ENCODE measurements at regions not wholly inside any gene's neighbourhood (a gene's known extent, or its start where the extent isn't known, plus 50 kb on each side); places are given as distances from the start of the nearest gene placed in this dataset.
"Not testable (repeated sequence)": the region's sequence is repeated elsewhere in the genome, so short reads cannot be mapped to it uniquely, and the experiment has no call there.

DNA sequence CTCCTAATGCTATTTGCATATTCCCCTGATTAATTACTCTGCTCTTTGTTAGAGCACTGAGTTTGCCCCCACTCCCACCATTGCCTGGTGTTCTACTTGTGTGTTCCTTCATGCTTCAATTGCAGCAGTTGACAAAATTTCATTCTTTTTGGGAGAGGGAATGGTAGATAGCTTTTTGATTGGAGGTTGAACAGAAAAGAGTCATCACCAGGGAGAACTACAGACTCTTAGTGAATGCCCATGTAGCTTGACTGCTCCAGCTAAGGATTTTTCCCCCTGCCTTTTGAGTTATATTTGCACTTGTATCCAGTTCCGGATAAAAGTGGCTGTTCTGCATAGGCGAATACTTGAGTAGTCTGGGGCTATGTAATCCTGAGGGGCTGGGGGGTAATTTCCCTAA lies 183.9 kb downstream of the ETNK1 start:
- DNase-seq (ENCODE audit: low read depth in 4 of 4, low spot score in 3 of 4), result no peak

DNA sequence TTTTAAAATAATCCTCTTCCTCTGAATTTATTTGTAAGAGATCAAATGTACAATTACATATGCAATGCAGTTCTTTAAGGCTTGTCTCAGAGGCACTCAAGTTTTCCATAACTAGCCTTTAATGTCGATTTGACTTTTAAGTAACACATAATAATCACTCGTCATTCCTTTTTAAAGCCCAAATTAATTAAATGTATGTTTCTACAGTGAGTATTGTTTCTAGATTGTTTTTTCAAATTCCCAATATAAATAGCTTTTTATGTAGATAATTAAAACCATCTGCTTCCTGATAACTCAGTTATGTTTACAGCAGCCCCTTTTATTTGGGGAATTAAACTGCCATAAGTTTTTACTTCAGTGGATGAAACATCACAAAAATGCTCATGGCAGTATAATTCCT lies 185.1 kb downstream of the ETNK1 start:
- peak in 2 of 4 donors; percentile 12 to 19 for DNase-seq (ENCODE audit: low read depth in 4 of 4, low spot score in 3 of 4)

DNA sequence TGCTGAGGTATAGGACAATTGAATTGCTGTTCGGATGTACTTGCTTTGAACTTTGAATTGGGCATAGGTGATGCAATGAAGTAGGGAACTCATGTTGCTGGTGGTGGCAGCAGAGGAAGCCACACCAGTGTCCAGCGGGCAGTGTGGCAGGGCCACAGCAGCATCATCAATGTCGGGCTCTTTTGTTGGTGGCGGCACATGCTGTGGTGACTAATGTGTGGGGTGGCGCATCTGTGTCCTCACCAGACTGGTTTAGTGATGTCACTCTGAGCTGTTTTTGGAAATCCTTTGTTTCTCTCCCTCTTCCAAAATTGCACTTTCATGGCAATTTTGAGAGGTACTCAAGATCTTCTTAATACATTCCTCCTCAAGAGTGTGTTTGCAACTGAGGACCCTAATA lies 187.6 kb downstream of the ETNK1 start:
- DNase-seq (ENCODE audit: low read depth in 4 of 4, low spot score in 3 of 4), result no peak

DNA sequence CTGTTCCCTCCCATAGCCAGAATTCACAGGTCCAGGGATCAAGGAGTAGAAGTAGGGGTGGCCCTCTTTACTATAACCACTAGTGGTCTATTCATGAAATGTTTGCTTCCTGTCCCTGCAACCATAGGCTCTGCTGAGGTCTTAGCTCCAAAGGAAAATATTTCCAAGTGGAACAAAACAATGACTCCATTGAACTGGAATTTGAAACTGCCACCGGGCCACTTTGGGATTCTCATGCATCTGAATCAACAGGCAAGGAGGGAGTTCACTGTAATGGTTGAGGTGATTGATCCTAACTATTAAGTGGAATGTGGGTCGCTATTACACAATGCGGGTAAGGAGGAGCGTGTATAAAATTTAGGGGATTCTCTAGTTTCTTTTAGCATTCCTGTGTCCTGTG lies 197.0 kb downstream of the ETNK1 start:
- no peak for DNase-seq (ENCODE audit: low read depth in 4 of 4, low spot score in 3 of 4)

DNA sequence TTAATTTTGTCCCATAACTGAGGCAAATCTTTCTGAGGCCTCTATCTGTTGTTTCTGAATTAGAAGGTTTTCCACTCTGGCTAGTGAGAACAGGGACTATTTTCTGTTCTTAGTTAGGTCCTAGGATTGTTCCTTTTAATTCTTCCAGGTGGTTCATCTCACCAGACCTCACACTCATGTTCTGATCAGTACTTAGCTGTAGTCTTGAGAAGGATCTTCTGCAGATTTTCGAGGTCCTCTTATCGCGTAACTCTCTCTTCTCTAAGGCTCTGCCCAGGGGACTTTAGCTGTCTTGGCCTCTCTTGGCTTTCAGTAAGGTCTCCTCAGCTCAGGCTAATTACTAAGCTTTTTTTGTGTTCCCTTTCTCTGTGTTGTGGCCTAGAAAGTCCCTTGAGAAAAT lies 201.1 kb downstream of the ETNK1 start:
- no peak for DNase-seq (ENCODE audit: low read depth in 4 of 4, low spot score in 3 of 4)

DNA sequence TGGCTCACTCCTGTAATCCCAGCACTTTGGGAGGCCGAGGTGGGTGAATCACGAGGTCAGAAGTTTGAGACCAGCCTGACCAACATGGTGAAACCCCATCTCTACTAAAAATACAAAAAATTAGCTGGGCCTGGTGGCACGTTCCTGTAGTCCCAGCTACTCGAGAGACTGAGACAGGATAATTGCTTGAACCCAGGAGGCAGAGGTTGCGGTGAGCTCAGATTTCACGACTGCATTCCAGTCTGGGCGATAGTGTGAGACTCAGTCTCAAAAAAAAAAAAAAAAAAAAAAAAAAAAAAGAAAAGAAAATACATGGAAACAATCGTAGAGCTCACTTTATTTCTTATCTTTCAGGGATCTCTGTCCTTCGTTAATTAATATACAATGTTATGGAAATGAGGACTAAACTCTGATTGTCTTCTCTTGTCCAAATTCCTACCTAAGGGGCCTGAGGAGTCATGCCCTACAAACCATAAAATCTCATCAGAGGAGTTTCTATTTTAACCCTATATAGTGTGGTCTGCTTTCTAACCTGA lies 201.5 kb downstream of the ETNK1 start:
- DNase-seq (ENCODE audit: low read depth in 4 of 4, low spot score in 3 of 4), result not testable (repeated sequence)

DNA sequence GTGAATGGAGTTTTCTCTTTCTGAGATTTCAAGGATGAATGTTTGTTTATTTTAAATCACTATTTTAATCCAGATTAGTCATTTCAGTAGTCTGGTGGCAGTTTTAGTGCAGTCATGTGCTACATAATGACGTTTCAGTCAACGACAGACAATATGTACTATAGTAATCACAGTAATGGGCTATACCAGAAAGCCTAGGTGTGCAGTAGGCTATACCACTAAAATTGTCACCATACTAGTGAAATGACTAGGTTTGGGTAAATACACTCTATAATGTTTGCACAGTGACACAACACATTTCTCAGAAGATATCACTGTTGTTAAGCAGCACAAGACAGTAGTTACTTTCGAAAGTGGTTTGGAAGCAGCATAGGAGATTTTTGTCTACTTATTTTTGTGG lies 203.1 kb downstream of the ETNK1 start:
- no peak for DNase-seq (ENCODE audit: low read depth in 4 of 4, low spot score in 3 of 4)

DNA sequence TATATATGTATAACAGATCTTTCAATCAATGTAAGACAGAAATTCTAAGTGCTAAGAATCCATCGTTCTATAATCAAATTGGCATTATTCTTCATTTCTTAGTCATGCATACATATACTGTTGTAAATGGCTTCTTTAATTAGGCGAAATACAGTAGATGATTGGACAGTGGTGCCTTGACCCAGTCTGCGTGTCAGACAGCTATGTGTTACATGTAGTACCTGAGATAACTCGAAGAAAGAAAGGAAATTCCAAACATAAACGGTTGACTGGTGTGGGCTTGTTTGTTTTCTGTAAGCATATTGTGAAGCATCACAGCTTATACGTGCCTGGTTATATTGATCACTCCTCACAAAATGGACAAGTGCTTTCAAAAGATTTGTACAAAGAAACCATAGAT lies 210.5 kb downstream of the ETNK1 start:
- DNase-seq (ENCODE audit: low read depth in 4 of 4, low spot score in 3 of 4), result no peak

DNA sequence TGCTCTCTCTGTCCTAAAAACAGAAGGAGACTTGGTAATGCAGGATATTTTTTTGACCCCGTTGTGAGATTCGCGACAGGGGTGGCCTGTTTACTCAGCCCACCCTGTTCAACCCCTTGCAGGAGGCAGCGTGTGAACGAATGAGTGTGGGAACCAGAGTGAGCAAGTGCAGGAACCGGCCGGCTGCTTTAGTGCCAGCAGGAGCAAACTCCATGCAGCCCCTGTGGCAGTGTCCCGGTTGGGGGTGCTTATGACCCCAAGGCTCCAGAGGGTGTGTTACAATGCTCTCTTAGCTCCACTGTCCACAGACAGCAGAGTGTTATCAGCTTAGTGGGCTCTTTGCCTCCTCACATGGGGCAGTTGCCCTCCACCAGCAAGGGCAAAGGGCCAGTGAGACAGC lies 225.2 kb downstream of the ETNK1 start:
- DNase-seq (ENCODE audit: low read depth in 4 of 4, low spot score in 3 of 4), result no peak

DNA sequence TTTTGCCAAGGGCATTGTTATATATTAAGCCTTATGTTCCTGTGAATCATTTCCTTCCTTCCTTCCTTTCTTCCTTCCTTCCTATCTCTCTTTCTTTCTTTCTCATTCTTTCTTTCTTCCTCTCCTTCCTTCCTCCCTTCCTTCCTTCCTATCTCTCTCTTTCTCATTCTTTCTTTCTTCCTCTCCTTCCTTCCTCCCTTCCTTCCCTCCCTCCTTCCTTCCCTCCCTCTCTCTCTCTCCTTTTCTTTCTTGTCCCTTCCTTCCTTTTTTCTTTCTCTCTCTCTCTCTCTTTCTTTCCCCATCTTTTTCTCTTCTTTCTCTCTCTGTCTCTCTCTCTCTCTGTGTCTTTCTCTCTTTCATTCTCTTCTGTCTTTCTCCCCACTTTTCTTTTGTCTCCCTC lies 226.6 kb downstream of the ETNK1 start:
- DNase-seq (ENCODE audit: low read depth in 4 of 4, low spot score in 3 of 4), result no peak

DNA sequence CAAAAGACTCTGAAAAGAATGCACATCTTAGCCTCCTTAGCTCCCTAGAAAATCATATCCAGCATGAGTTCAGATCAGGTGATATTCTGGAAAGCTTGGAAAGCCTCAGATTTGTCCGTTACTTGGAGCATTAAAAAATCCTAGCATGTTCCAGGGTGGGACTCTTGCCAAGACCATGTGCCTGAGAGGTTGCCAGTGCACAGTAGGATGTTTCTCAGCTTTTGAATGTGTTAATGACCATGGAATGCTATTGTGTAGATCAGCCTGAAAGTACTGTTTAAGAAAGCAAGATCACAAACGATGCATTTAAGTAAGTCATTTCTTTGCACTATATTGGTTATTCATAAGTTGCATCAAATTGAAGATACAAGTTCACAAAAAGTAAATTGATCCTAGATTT lies 230.5 kb downstream of the ETNK1 start:
- no peak for DNase-seq (ENCODE audit: low read depth in 4 of 4, low spot score in 3 of 4)

DNA sequence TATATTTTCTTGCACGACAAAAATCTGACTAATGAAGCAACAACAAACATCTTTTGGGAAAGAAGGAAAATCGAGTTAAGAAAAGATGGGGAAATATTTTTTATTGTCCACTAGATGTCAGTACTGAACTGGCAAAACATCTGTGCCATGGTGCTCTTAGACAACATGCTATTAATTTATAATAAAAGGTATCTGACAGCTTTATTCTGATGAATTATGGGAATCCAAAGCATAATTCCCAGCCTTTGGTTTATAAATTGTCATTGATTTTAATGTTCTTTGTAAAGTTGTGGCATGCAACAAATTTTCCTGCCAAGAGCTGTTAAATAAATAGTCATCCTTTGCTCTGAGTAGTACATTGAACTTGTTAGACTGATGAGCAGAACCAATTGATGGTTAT lies 231.2 kb downstream of the ETNK1 start:
- DNase-seq (ENCODE audit: low read depth in 4 of 4, low spot score in 3 of 4), result peak in 1 of 4 donors; percentile 6

DNA sequence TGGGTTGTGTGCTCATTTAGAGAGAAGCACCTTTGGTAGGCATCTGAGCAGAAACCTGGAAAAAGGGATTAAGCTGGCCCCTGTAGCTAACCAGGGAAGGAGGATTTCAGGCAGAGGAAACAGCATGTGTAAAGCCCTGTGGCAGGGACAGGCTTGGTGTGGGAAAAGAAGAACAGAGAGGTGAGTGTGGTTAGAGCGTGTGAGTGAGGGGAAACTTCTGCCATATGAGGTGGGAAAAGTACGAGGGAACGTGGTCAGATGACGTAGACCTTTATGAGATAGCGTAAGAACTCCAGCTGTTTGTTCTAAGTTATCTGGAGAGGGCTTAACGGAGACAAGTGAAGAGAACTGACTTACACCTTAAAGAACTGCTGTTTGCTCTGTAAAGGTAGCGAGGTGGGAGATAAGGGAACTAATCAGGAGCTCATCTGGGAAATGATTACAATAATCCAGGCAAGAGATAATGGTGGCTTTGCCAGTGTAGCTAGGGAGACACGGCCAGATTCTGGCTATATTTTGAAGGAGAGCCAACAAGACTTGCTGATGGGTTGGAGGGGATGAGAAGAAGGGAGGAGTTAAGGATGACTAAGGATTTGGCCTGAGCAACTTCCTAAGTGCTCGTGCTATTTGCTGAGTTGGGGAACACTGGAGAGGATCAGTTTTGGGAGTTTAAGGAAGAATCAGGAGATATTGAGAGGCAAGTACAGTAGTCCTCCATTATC lies 234.0 kb downstream of the ETNK1 start:
- DNase-seq (ENCODE audit: low read depth in 4 of 4, low spot score in 3 of 4), result no peak

DNA sequence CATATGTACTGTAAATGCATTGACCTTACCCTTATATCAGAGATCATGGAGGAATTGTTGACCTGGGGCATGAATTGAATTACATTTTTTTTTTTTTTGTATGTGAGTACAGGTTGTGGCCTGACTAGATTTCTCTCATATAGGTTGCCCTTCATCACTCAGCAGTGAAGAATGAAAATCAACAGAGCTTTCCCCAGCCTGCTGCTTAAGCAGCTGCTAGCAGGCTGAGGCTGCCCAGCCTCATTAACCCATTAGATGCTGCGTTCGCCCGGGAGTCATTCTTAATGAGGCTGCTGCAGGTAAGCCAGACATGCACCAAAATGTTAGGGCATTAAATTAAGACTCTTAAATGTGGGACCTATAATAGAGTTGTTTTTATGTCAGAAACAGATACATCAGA lies 236.0 kb downstream of the ETNK1 start:
- DNase-seq (ENCODE audit: low read depth in 4 of 4, low spot score in 3 of 4), result no peak

DNA sequence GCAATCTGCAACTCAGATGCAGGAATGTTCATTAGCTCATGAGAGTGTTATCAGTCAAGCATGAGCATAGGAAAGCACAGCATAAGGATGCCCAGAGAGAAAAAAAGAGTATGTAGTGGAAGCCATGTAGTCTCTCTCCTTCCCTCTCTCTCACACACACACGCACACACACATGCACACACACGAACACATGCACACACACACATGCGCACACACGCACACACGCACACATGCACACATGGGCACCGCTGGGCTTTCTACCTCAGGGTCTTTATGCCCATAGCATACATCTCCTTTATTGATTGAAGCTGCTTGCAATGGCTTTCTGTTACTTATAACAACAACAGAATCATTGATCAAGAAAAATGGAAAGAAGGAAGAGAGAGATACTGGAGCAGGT lies 240.9 kb downstream of the ETNK1 start:
- DNase-seq (ENCODE audit: low read depth in 4 of 4, low spot score in 3 of 4), result no peak

DNA sequence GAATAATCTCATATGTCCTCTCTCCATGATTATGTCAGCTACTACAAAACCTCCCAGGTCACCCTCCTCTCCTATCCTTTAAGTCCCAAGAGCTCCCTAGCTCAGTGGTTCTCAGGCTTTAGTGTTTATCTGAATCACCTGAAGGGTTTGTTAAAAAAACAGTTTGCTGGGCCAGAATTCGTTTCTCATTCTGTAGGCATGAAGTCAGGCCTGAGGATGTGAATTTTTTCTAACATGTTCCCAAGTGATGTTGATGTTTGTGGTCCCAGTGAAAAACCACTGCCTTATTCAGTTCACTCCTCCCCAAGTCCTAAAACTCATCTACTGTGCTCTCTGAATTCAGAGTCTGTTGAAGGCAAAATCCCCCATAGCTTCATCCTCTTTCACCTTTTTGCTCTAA lies 241.4 kb downstream of the ETNK1 start:
- DNase-seq (ENCODE audit: low read depth in 4 of 4, low spot score in 3 of 4), result no peak

DNA sequence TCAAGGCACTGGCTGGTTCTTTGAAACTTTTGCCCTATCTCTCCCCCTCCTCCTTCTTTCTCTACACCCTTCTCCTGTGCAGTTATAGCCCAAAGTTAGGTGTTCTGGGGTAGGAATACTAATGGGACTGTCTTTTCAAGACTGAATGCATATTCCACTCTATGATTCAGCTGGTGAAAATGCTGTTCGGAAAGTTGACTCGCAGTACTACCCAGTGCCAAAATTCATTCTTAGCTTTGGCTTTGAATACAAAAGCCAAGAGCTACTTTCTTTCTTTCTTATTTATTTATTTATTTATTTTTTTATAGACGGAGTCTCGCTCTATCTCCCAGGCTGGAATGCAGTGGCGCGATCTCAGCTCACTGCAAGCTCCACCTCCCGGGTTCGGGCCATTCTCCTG lies 249.2 kb downstream of the ETNK1 start:
- no peak for DNase-seq (ENCODE audit: low read depth in 4 of 4, low spot score in 3 of 4)

DNA sequence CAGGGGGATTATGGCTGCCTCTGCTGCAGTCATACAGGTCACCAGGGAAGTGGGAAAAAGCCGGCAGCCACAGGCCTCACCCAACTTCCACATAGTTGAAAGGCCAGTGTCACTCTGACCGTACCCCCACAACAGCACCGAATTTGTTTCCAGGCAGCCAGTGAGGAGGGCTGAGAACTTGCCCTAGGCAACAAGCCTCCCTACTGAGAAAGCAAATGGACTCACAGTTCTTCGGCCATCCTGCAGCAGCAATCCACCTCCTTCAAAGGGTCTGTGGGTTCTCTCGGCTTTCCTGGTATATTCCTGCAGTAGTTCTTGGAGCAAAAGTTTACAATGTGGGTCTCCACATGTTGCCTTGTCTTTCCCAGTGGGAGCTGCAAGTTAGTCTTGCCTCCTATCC lies 251.3 kb downstream of the ETNK1 start:
- DNase-seq (ENCODE audit: low read depth in 4 of 4, low spot score in 3 of 4), result no peak

DNA sequence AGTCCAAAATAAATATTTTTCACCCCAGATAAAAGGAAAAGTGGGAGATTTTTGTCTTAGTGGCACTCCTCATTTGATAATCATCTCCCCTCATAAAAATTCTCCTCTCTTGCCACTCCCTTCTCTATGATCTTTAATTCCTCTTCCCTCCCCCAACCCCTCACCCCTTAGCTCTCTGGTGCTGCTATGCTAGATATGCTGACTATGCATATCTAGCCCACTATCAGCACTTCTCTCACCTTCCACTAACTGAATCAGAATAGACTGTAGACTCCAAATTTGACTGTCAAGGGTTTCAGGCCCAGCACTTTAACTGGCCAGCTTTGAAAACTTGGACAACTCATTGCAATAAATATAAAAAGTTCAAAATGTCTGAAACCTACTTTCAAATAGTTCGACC lies 254.2 kb downstream of the ETNK1 start:
- no peak for DNase-seq (ENCODE audit: low read depth in 4 of 4, low spot score in 3 of 4)

DNA sequence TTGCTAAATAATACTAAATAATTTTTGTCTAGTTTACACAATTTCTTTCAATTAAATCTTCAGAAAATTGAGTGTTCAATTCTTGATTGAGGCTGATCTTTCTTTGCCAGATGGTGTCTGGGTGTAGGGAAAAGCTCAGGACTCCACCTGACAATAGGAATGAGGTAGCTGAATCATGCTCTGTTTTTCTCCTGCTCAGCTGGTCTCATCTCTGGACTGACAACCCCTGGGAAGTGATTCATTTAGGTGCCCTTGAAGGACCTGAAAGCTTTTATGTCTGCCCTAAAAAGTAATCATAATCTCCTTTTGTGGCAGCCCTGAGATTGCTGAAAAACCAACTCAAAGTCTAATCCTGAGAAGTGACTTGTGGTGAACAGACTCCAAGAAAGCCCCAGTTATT lies 255.4 kb downstream of the ETNK1 start:
- DNase-seq (ENCODE audit: low read depth in 4 of 4, low spot score in 3 of 4), result no peak

DNA sequence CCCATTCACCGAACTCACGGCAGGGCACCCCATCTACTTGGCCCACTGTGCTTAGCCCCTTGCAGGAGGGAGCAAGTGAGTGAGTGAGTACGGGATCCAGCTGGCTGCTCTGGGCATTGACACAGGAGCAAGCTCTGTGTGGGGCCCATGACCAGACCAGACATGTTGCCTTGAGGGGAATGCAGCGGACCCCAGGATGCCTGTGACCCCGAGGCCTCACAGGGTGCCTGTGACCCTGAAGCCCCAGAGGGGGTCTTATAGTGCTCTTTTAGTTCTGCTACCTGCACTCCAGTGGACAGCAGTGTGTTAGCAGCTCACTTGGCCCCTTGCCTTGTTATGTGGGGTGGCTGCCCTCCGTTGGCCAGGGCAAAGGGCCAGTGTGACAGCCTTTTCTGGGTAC lies 255.8 kb downstream of the ETNK1 start:
- no peak for DNase-seq (ENCODE audit: low read depth in 4 of 4, low spot score in 3 of 4)

DNA sequence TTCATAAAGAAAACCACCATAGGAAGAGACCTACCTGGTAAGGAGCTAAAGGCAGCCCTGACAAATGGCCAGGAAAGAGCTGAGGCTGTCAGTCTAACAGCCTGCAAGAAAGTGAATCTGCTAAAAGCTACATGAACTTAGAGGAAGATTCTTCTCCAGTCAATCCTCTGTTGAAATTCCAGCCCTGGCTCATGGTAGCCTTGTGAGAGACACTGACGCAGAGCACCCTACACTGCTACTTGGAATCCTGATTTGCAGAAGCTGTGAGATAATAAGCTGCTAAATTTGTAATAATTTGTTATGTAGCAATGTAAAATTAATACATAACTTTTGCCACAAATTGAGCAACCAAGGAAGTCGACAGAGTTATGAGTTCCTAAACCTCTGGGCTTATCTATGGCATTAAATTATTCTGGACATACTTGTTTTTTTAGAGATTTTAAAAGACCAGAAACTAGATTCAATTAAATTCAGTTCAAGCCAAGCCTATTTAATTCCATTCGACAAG lies 257.0 kb downstream of the ETNK1 start:
- no peak for DNase-seq (ENCODE audit: low read depth in 4 of 4, low spot score in 3 of 4)

DNA sequence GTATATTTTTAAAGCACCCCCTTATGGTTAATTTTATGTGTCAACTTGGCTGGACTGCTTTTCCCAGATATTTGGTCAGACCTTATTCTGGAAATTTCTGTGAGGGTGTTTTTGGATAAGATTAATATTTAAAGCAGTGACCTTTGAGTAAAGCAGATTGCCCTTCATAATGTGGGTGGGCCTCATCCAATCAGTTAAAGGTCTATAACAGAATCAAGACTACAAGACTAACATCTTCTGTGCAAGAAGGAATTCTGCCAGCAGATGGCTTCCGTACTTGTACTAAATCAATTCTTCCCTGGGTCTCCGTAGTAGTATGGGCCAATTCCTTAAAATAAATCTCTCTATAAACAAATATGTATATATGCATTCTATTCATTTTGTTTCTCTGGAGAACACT lies 257.6 kb downstream of the ETNK1 start:
- no peak for DNase-seq (ENCODE audit: low read depth in 4 of 4, low spot score in 3 of 4)
